Uterus (tissue), 2 donors: ENCODE measurements at regions not wholly inside any gene's neighbourhood (a gene's known extent, or its start where the extent isn't known, plus 50 kb on each side); places are given as distances from the start of the nearest gene placed in this dataset.

Experiments used
- CTCF ChIP-seq, 4 experiments: fragments of 200-600 bp in 2 of 4; fragments of 450-650 bp in 2 of 4; sonication (generic) in 2 of 4; IDR thresholded peaks; one replicate each; pipeline ENCODE4 v1.5.1; 2016 to 2019; ENCODE audit warnings: antibody characterized with exemption in 4 of 4, mild to moderate bottlenecking in 2 of 4, moderate library complexity in 1 of 4
- POLR2A ChIP-seq, 2 donors: fragments of 450-650 bp; IDR thresholded peaks; one replicate each; pipeline ENCODE4 v1.6.1; 2016; ENCODE audit warnings: antibody characterized with exemption in 2 of 2, mild to moderate bottlenecking in 1 of 2, moderate library complexity in 1 of 2

GRCh38 chr17:13749166-13749890 lies 147.6 kb upstream of the HS3ST3A1 start:
- TF ChIP-seq CTCF (IDR thresholded peaks at IDR 0.05) (no peak), POLR2A (IDR thresholded peaks at IDR 0.05) (no peak)
